ENCODE measurements at regions not wholly inside any gene's neighbourhood (a gene's known extent, or its start where the extent isn't known, plus 50 kb on each side); places are given as distances from the start of the nearest gene placed in this dataset.

DNA sequence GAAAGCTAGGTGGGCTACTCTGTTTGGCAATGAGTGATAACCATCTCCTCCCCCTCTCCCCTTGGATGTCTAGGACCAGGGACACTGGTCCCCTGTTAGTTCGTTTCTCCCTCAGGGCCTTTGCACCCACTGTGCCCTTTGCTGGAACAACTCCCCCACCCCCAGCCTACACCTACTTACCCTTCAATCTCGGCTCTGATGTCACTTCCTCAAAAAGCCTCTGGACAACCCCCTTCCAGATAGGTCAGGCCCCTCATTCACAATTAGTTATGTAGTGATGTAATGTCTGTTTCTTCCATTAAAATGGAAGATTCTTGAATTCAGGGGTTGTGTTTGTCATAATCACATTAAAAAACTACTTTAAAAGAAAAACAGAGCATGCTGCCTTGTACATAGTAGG is 152.9 kb downstream of the SNX10 start:
- H3K4me3 ChIP-seq (ENCODE audit: low read depth, low read length) = no peak overlapping the region
- TF ChIP-seq, protein P1, sequence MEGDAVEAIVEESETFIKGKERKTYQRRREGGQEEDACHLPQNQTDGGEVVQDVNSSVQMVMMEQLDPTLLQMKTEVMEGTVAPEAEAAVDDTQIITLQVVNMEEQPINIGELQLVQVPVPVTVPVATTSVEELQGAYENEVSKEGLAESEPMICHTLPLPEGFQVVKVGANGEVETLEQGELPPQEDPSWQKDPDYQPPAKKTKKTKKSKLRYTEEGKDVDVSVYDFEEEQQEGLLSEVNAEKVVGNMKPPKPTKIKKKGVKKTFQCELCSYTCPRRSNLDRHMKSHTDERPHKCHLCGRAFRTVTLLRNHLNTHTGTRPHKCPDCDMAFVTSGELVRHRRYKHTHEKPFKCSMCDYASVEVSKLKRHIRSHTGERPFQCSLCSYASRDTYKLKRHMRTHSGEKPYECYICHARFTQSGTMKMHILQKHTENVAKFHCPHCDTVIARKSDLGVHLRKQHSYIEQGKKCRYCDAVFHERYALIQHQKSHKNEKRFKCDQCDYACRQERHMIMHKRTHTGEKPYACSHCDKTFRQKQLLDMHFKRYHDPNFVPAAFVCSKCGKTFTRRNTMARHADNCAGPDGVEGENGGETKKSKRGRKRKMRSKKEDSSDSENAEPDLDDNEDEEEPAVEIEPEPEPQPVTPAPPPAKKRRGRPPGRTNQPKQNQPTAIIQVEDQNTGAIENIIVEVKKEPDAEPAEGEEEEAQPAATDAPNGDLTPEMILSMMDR (IDR thresholded peaks at IDR 0.05; ENCODE audit: borderline replicate concordance, insufficient read depth, low read depth, low read length) = no peak

DNA sequence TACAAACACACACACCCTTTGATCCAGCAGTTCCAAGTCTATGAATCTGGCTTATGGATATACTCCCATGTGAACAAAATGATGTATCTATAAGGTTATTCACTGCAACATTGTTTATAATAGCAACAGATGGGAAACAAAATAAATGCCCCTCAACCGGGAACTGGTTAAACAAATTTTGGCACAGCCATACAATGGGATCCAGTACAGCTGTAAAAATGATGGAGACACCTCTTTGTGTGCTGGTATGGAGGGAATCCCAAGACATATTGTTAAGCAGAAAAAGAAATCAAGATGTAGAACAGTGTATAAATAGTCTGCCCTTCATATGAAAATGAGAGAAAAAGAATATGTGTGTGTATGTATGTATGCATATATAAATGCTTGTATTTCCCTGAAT is 155.5 kb downstream of the SNX10 start:
- no peak overlapping the region for H3K4me3 ChIP-seq (ENCODE audit: low read depth, low read length)
- TF ChIP-seq, protein P1 (IDR thresholded peaks at IDR 0.05; ENCODE audit: borderline replicate concordance, insufficient read depth, low read depth, low read length) = no peak

DNA sequence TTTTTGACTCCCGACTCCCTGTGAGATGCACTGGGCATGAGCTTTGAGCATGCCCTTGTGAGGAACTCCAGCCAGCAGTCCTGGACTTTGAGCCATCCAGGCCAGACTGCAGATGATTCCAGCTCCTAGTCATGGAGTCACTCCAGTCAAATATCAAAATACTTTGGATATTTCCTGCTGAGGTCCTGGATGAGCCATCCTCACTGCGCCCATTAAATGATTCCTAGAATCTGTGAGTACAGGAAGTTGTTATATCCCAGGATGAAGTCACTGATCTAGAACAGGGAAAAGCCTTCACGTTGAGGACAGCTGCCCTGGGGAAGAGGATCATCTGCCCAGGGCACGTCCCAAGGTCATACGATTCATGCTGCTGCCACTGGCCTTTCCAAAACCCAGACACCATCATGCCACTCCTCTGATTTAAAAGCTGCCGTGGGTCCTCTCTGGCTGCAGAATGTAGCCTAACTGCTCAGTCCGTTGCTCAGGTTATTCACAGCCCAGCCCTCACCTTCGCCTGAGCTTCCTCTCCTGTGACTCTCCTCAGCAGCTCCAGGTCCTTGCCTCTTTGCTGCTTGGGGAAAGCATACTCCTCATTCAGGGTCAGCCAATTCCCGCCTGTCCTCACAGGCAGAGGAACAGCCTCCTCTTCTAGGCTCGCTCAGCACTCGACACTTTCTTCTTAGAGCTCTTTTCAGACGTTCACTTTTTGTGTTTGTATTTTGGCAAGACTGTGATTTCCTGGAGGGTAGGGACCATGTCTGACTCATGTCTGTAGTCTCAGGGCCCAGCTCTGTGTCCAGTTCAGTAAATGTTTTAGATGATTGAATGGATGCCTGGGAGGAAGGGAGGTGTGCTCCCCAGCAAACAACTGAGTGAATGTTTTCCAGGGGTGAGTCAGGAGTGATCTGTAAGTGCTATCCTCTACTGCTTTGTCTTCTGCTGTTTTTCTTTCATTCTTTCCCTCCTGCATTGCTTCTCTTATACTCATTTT is 157.8 kb downstream of the SNX10 start:
- TF ChIP-seq, protein P1 (IDR thresholded peaks at IDR 0.05; ENCODE audit: borderline replicate concordance, insufficient read depth, low read depth, low read length) = no peak
- no peak overlapping the region for H3K4me3 ChIP-seq (ENCODE audit: low read depth, low read length)

DNA sequence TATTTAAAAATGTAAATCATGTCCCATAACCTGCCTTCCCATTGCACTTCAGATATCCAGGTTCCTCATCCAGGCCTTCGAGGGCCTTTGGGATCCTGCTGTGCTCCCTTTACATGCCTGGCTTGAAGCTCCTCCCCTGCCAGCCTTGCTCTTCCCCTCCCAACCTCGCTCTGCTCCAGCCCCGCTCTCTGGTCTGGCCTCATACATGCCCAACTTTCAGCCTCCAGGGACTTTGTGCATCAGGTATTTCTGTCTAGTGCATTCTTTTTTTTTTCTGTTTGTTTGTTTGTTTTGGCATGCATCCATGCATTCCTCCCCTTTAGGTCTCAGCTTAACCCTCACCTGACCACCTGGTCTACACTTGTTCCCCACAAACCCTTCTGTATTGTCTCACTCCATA is 160.3 kb downstream of the SNX10 start:
- TF ChIP-seq, protein P1 (IDR thresholded peaks at IDR 0.05; ENCODE audit: borderline replicate concordance, insufficient read depth, low read depth, low read length) = no peak

DNA sequence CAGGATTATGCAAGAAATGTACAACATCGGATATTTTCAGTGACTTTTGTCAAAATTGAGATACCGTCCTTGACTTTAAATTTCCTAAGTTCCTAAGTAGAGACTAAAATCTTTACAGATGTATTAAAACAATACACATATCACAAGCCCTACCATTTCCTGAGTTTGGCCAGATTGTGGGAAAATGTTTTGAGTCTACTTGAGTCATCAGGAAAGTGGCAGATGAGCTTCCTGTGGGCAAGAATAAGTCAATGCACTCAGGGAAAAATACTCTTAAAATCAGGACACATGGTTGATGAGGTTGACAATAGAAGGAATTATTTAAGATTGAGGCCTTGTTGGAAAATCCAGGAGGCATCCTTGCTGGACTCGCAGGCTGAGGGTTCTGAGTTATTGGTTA is 162.5 kb downstream of the SNX10 start:
- no peak overlapping the region for H3K4me3 ChIP-seq (ENCODE audit: low read depth, low read length)
- TF ChIP-seq, protein P1 (IDR thresholded peaks at IDR 0.05; ENCODE audit: borderline replicate concordance, insufficient read depth, low read depth, low read length) = no peak

More for the DNA sequence above, 160.3 kb downstream of the SNX10 start:
- no peak overlapping the region for H3K4me3 ChIP-seq (ENCODE audit: low read depth, low read length)

DNA sequence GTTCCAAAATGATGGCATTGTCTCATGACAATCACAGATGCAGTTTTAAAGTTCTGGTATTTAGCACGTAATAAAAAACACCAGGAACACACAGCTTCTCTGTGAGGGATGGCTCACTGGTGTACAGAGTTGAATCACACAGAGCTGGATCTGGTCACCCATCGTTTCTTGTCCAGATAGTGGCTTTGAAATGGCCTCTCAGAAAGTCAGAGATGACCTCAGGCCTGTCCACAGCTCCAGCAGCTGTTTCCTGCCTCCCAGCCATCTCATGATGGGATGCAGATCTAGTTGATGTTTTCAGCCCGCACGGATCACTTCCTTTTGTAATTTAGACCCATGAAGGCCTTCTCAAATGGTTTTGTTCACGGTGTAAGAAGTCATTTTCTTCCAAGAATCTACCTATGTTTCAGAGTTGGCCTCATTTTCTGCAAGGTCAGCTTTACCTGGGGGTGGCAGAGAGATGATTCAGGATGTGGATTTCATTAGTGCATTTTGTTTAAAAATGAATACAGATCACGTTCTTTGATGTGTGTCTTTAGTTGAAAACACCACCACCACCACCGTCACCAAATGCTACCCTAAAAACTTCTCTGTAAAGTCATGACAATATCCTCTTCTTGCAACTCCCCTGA is 166.2 kb downstream of the SNX10 start:
- TF ChIP-seq, protein P1 (IDR thresholded peaks at IDR 0.05; ENCODE audit: borderline replicate concordance, insufficient read depth, low read depth, low read length) = no peak

More for the DNA sequence above, 166.2 kb downstream of the SNX10 start:
- H3K4me3 ChIP-seq (ENCODE audit: low read depth, low read length) = no peak overlapping the region

Data from GM12875 (cell line).